ENCODE measurements at regions not wholly inside any gene's neighbourhood (a gene's known extent, or its start where the extent isn't known, plus 50 kb on each side); places are given as distances from the start of the nearest gene placed in this dataset.

DNA sequence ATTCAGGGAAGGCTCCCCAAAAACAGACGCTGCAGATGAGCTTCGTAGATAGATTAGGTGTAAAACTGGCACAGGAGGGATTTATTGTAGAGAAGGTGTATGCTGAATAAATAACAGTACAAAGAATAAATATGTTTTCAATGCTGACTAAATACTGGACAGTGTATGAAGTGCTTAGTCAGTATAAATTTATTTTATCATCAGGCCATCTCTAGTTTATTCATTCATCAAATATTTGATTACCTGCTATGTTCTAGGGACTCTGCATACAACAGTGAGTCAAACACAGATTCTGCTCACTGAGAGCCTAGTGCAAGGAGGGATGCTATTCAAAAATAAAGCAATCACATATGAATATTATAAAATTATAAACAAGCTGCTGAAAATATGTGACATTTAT is 63.6 kb upstream of the TSPAN5 start:
- no peaks in the 10 kb centered on the region for H3K4me1 ChIP-seq
- H3K27me3 ChIP-seq = no peaks in the 10 kb centered on the region
- no peaks in the 10 kb centered on the region; the same call in 1 of the 2 replicates for H3K9me3 ChIP-seq
- no peak overlapping the region for H3K4me3 ChIP-seq (ENCODE audit: low read depth, low read length)
- no peaks in the 10 kb centered on the region for H3K36me3 ChIP-seq
- no peak for DNase-seq
- TF ChIP-seq, protein P1, sequence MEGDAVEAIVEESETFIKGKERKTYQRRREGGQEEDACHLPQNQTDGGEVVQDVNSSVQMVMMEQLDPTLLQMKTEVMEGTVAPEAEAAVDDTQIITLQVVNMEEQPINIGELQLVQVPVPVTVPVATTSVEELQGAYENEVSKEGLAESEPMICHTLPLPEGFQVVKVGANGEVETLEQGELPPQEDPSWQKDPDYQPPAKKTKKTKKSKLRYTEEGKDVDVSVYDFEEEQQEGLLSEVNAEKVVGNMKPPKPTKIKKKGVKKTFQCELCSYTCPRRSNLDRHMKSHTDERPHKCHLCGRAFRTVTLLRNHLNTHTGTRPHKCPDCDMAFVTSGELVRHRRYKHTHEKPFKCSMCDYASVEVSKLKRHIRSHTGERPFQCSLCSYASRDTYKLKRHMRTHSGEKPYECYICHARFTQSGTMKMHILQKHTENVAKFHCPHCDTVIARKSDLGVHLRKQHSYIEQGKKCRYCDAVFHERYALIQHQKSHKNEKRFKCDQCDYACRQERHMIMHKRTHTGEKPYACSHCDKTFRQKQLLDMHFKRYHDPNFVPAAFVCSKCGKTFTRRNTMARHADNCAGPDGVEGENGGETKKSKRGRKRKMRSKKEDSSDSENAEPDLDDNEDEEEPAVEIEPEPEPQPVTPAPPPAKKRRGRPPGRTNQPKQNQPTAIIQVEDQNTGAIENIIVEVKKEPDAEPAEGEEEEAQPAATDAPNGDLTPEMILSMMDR (IDR thresholded peaks at IDR 0.05; ENCODE audit: low read depth, low read length) = no peak

DNA sequence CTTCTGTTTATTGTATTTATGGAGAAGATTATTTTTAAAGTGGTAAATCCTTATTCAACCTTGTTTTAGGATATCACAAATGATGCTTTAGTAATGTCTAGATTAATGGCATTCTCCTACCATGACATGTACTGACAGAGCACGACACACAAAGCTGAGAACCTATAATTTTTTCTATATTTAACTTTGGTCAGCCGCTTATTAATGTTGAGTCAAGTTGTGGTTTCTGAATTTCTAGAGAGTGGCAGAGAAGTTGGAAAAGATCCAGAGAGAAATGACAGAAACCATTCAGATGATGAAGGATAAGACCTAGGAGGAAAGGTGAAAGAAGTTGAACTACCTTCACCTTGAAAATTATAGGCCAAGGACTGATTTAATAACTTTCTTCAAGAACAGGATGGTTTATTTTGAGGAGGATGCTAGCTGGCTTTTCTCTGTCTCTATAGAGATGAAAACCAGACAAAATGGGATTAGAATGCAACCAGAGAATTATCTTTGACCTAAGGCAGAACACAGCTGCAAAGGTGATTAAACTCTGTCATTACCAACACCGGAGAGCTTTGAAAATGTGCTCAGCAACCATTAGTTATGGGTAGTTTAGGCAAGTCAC is 62.6 kb upstream of the TSPAN5 start:
- TF ChIP-seq, protein P1 (IDR thresholded peaks at IDR 0.05; ENCODE audit: low read depth, low read length) = no peak
- Histone ChIP-seq H3K27me3 (no peaks in the 10 kb centered on the region), H3K36me3 (no peaks in the 10 kb centered on the region), H3K9me3 (no peaks in the 10 kb centered on the region; the same call in 1 of the 2 replicates), H3K4me3 (ENCODE audit: low read depth, low read length) (no peak overlapping the region), H3K4me1 (no peaks in the 10 kb centered on the region)
- DNase-seq = no peak

DNA sequence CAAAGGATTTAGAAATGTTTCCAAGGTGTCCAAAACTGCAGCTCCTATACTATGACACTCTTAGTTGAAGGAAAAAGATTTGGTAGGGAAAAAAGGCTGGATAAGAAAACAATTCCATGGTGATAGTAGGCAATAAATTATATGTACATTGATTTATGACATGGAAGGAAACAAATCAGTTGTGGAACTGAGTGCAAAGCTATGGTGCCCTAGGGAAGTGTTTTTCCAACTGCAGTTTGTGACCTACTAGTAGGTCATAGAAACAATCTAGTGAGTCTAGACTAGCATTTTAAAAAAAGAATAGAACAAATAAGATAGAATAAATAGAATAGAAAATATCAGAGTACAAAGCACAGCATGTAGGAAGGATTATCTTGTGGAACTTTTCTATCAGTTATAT is 58.4 kb upstream of the TSPAN5 start:
- H3K27me3 ChIP-seq = no peaks in the 10 kb centered on the region
- no peak overlapping the region for H3K4me3 ChIP-seq (ENCODE audit: low read depth, low read length)
- no peaks in the 10 kb centered on the region for H3K9me3 ChIP-seq
- no peaks in the 10 kb centered on the region for H3K36me3 ChIP-seq
- TF ChIP-seq, protein P1 (IDR thresholded peaks at IDR 0.05; ENCODE audit: low read depth, low read length) = no peak
- H3K4me1 ChIP-seq = no peaks in the 10 kb centered on the region
- DNase-seq = no peak

DNA sequence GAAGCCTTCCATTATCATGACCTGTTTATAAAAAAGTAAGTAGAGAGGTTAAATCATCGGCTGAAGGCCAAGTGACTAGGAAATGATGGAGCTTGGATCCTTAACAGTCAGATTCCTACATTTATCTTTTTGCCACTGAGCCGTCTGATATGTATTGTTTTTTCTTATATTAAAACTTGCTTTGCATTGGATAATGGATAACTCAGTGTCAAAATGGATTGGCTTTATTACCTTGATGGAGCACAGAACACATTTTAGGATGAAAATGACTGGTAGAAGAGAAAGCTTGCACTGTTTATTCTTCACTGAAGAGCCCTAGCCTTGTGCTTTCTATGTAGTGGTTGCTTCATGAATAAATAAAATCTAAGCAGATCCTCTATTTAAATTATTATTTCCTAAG is 54.2 kb upstream of the TSPAN5 start:
- Histone ChIP-seq H3K4me3 (ENCODE audit: low read depth, low read length) (no peak overlapping the region), H3K4me1 (no peaks in the 10 kb centered on the region), H3K27me3 (no peaks in the 10 kb centered on the region), H3K9me3 (no peaks in the 10 kb centered on the region), H3K36me3 (no peaks in the 10 kb centered on the region)
- TF ChIP-seq, protein P1 (IDR thresholded peaks at IDR 0.05; ENCODE audit: low read depth, low read length) = no peak
- no peak for DNase-seq

DNA sequence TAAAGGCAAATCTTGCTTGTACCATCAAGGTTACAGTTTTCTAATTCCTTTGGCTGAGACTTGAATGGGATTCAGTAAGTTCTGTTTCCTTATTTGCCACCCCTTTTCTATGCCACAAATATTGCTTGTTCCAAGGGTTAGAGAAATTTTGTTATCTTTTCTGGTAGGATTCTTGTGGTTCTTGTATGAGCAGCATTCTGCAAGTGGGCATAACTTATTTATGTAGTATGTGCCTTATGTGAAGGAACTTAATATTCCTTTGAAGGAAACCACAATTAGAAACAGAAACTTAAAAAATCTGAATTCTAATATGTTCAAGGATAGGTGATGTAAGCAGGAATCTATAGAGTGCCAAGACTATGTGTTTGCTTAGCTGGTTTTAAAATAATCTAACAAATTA is 53.1 kb upstream of the TSPAN5 start:
- Histone ChIP-seq H3K4me3 (ENCODE audit: low read depth, low read length) (no peak overlapping the region), H3K36me3 (no peaks in the 10 kb centered on the region), H3K27me3 (no peaks in the 10 kb centered on the region), H3K4me1 (no peaks in the 10 kb centered on the region), H3K9me3 (no peaks in the 10 kb centered on the region)
- no peak for DNase-seq
- TF ChIP-seq, protein P1 (IDR thresholded peaks at IDR 0.05; ENCODE audit: low read depth, low read length) = no peak

DNA sequence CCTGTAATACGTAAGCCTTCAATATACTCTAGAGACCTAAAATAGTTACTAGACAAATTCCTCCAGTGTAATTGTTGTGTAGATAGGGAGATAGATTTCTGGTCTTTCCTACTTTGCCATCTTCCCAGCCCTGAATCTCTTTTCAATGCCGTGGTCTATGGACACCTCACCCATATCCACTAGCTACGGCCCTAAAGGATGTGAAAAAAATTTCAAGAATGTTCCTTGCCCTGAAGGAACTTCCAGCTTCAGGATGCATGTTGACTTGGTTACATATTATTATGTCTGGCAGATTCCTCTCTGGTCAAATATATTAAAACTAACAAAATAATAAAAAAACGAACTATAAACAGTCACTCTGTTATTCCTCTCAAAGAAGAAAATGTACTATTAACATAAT is 52.4 kb upstream of the TSPAN5 start:
- TF ChIP-seq, protein P1 (IDR thresholded peaks at IDR 0.05; ENCODE audit: low read depth, low read length) = no peak
- no peaks in the 10 kb centered on the region for H3K4me1 ChIP-seq
- no peak overlapping the region for H3K4me3 ChIP-seq (ENCODE audit: low read depth, low read length)
- H3K9me3 ChIP-seq = no peaks in the 10 kb centered on the region
- no peak for DNase-seq
- H3K36me3 ChIP-seq = no peaks in the 10 kb centered on the region
- no peaks in the 10 kb centered on the region for H3K27me3 ChIP-seq

Measured in BE2C (cell line).